ENCODE measurements at regions not wholly inside any gene's neighbourhood (a gene's known extent, or its start where the extent isn't known, plus 50 kb on each side); places are given as distances from the start of the nearest gene placed in this dataset.

- TF ChIP-seq POLR2A (IDR thresholded peaks at IDR 0.05) = no peak
- TF ChIP-seq, protein P1, sequence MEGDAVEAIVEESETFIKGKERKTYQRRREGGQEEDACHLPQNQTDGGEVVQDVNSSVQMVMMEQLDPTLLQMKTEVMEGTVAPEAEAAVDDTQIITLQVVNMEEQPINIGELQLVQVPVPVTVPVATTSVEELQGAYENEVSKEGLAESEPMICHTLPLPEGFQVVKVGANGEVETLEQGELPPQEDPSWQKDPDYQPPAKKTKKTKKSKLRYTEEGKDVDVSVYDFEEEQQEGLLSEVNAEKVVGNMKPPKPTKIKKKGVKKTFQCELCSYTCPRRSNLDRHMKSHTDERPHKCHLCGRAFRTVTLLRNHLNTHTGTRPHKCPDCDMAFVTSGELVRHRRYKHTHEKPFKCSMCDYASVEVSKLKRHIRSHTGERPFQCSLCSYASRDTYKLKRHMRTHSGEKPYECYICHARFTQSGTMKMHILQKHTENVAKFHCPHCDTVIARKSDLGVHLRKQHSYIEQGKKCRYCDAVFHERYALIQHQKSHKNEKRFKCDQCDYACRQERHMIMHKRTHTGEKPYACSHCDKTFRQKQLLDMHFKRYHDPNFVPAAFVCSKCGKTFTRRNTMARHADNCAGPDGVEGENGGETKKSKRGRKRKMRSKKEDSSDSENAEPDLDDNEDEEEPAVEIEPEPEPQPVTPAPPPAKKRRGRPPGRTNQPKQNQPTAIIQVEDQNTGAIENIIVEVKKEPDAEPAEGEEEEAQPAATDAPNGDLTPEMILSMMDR (IDR thresholded peaks at IDR 0.05) = no peak
Observed at GRCh38 chr6:1202201-1202600, 109.7 kb upstream of the FOXQ1 start.

All from esophagus squamous epithelium (tissue), 4 donors.